D721Med (cell line): ENCODE measurements at regions not wholly inside any gene's neighbourhood (a gene's known extent, or its start where the extent isn't known, plus 50 kb on each side); places are given as distances from the start of the nearest gene placed in this dataset.
"Not testable (repeated sequence)": the region's sequence is repeated elsewhere in the genome, so short reads cannot be mapped to it uniquely, and the experiment has no call there.

Experiments used
- DNase-seq: peaks from one replicate; pipeline ENCODE4 v3.0.0; 2011; ENCODE audit warnings: low spot score; ENCODE audit not compliant: insufficient read length
- FAIRE-seq: peaks from 2 replicates; lab custom pipeline; 2011; peaks lifted over from hg19 to GRCh38; lab: Jason Lieb, UNC
- TF ChIP-seq, protein P1 (sequence below): IDR thresholded peaks from 2 replicates; pipeline ENCODE4 v1.5.1; 2012; ENCODE audit warnings: mild to moderate bottlenecking, control low read depth; ENCODE audit not compliant: insufficient read depth; ENCODE audit errors: missing control alignments

DNA sequence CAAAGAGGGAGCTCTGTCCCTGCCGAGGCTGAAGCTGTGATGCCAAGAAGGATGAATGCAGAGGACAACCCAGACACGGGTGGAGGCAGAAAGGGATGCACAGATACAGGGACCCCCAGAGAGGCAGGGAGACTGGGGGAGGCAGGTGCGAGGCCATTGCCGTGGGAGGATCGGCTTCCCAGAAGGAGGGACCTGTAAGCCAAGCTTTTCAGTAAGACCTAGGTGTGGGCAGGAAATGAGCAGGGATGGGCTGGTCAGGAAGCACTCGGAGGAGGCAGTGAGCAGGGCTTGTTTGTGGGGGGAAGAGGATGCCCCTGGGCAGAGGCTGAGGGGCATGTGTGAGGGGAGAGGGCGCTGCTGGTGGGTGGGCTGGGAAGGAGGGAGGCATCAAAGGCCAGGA, 67.7 kb upstream of the WNT4 start:
- TF ChIP-seq, protein P1, sequence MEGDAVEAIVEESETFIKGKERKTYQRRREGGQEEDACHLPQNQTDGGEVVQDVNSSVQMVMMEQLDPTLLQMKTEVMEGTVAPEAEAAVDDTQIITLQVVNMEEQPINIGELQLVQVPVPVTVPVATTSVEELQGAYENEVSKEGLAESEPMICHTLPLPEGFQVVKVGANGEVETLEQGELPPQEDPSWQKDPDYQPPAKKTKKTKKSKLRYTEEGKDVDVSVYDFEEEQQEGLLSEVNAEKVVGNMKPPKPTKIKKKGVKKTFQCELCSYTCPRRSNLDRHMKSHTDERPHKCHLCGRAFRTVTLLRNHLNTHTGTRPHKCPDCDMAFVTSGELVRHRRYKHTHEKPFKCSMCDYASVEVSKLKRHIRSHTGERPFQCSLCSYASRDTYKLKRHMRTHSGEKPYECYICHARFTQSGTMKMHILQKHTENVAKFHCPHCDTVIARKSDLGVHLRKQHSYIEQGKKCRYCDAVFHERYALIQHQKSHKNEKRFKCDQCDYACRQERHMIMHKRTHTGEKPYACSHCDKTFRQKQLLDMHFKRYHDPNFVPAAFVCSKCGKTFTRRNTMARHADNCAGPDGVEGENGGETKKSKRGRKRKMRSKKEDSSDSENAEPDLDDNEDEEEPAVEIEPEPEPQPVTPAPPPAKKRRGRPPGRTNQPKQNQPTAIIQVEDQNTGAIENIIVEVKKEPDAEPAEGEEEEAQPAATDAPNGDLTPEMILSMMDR, result no peak
- no peak for DNase-seq
- no peak for FAIRE-seq

DNA sequence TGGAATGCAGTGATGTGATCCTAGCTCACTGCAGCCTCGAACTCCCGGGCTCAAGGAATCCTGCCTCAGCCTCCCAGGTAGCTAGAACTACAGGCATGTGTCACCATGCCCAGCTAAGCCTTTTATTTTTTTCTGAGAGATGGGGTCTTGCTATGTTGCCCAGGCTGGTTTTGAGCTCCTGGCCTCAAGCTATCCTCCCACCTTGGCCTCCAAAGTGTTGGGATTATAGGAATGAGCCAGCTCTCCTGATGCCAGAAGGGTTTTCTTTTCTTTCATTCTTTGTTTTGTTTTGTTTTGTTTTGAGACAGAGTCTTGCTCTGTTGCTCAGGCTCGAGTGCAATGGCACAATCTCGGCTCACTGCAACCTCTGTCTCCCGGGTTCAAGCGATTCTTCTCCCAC, 68.6 kb upstream of the WNT4 start:
- FAIRE-seq, DNase-seq: not testable (repeated sequence)

DNA sequence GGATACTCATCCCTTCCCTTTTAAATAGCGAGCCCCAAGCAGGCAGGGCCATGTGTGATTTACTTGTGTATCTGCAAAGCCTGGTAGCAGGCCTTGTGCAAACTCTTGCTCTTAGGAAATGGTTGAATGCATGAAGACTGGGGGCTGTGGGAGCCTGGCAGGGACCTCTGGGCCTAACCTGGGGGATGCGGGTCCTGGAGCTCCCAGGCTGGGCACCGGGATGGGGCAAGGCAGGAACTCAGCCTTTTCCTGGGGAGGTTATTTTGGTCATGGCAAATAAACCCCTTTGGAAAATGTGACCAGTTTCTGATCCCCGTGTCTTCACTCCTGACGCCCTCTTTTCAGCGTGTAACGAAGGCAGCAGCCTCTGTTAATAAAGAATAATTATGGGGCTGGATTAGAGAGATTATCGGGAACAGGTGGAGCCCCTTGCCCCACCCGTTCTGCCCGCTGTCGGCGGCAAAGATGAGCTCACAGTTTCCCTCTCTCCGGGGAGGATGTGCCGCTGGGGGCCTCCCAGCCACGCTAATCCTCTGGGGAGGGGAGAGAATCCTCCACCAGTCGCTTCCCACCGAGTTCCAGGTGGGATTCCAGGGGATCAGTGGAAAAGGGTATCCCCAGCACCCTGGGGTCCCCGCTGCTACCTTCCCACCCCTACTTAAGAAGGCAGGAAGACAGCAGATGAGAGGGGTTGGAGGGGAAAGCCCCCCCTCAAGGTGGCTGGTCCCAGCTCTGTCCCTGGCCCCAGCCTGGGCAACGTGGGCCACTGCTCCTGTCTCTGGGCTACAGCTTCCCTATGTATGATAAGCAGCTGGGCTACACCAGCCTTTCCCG, 69.7 kb upstream of the WNT4 start:
- DNase-seq, result peak; percentile 62
- TF ChIP-seq, protein P1, result no peak
- no peak for FAIRE-seq

- FAIRE-seq (no peak), DNase-seq (no peak)
- TF ChIP-seq, protein P1, result no peak
These were observed 73.5 kb upstream of the WNT4 start for GRCh38 chr1:22216210-22216883.

GRCh38 chr1:22216966-22217365, 74.1 kb upstream of the WNT4 start:
- DNase-seq, result no peak
- FAIRE-seq, result no peak
- TF ChIP-seq, protein P1, result no peak

- no peak for FAIRE-seq
- TF ChIP-seq, protein P1, result no peak
- no peak for DNase-seq
These were observed 75.0 kb upstream of the WNT4 start for GRCh38 chr1:22217811-22218460.

- DNase-seq, result no peak
- TF ChIP-seq, protein P1, result no peak
- no peak for FAIRE-seq
These were observed 75.8 kb upstream of the WNT4 start for GRCh38 chr1:22218618-22219250.
